Activated CD4-positive, CD25-positive, alpha-beta regulatory T cell treated with anti-CD3 and anti-CD28 coated beads, Interleukin-2, amount 50 U/mL, for 16 hours (primary cell): ENCODE measurements at regions not wholly inside any gene's neighbourhood (a gene's known extent, or its start where the extent isn't known, plus 50 kb on each side); places are given as distances from the start of the nearest gene placed in this dataset.

Source experiments
- DNase-seq: peaks from one replicate; pipeline ENCODE4 v3.0.0-alpha.2; 2020; ENCODE audit warnings: low read depth, low spot score

DNA sequence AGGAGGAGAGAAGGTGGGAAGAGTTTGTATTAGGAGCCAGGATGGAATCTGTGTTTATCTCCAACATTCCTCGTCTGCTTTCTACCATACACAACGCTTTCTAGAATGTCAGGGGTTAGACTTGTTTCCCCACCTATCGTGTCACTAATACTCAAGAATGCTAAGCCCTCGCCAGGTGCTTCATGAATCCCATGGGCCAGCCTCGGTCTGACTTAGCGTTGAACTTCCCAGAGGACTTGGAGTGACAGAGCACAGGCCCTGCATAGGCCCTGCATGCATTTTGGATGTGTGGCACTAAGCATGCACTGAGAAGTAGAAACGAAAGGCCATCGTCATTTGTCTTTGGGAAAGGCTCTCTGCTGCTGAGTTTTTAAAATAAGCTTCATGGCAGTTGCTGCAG, 328.7 kb downstream of the NSG2 start:
- no peak for DNase-seq

DNA sequence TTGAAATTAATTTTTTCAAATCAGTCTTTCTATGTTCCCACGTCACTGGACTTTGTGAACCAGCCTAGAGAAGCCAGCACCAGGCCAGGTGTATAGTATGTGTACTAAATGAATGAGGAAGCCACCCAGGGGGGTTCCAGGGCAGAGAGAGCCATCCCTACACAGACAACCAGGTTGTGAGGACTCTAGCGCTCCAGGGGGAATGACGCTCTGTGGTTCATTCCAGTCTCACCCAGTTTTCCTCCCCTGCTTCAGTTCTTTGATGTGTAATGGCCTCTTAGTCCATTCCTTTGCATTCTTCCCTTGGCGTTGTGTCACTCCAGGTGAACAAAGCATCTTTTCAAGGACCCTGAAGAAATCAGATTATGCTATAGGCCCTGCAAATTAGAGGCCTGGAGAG, 330.6 kb downstream of the NSG2 start:
- no peak for DNase-seq

DNA sequence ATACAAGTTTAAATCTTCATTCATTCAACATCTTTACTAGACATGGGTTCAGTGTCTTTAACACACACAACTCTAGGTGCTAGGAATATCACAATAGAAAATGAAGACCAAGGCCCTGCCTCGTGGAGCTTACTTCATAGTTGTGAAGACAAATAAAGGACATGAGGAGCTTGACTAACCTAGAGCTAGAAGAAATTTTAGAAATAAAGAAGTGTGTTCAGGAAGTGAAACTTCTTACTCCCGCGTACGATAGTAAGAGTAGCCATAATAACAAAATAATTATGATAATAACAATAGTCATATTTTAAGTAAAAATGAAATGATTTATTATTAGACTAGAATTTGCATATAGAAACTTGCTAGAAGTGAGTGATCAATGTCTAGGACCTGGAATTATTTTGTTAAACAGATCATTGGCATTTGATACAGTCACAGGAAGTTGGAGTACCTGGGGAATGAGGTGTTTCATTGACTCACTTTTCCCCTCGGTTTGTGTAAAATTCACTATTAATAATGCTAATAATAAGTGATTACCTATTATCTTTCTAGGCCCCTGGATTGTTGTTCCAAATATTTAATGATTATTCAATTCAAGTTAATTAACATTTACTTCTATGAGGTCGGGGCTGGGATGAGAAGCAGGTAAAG, 331.3 kb downstream of the NSG2 start:
- DNase-seq: no peak

DNA sequence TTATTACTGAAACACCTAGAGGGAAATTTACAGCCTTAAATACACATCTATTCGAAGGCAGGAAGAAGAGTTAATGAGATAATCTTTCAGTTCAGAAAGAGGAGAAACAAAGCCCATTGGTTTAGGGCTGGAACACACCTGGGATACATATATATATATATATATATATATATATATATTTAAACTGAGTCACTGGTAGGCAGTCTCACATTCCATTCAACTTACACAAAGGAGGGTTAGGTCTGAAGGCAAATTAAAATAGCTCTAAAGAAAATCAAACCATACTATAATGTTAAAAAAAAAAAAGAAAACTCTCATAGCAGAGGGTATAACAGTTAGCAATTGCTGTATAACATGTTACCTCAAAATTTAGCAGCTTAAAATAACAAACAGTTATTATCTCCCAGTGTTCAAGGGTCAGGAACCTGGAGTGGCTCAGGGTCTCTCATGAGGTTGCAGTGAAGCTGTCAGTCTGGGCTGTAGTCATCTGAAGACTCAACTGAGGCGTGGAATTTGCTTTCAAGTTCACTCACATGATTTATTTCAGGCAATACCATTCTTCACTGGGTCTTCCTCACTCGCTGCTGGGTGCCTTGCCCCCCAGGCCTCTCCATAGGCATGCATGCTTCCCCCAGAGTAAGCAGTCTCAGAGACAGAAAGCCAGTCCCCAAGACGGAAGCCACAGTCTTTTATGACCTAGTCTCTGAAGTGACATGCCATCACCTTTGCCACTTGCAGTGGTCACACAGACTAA, 332.8 kb downstream of the NSG2 start:
- DNase-seq: no peak

DNA sequence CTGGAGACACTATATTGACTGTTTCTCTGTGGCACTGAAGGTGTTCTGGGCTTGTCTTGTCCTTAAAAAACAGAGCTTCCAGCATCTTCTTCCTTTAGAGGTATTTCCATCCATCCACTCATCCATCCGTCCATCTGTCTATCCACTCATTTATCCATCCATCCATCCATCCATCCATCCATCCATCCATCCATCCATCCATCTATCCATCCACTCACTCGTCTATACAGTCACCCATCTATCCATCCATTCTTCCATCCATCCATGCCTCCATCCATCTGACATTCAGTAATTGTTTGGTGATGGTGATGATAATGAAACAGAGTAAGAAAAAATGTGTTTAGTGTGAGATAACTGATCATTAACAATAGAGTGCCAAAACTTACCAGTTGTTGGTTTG, 334.8 kb downstream of the NSG2 start:
- no peak for DNase-seq

DNA sequence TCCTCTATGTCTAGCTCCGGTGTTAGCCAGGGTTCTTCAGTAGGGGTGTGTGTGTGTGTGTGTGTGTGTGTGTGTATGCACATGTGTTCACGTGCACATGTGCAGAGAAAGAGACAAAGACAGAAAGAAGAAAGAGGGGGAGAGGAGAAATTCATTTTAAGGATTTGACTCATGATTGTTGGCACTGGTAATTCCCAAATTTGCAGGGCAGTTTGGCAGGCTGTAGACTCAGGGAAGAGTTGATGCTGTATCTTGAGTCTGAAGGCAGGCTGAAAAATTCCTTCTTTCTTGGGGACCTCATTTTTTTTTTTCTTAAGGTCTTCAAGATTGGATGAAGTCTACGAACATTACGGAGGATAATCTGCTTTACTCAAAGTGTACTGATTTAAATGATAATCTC, 335.7 kb downstream of the NSG2 start:
- no peak for DNase-seq

DNA sequence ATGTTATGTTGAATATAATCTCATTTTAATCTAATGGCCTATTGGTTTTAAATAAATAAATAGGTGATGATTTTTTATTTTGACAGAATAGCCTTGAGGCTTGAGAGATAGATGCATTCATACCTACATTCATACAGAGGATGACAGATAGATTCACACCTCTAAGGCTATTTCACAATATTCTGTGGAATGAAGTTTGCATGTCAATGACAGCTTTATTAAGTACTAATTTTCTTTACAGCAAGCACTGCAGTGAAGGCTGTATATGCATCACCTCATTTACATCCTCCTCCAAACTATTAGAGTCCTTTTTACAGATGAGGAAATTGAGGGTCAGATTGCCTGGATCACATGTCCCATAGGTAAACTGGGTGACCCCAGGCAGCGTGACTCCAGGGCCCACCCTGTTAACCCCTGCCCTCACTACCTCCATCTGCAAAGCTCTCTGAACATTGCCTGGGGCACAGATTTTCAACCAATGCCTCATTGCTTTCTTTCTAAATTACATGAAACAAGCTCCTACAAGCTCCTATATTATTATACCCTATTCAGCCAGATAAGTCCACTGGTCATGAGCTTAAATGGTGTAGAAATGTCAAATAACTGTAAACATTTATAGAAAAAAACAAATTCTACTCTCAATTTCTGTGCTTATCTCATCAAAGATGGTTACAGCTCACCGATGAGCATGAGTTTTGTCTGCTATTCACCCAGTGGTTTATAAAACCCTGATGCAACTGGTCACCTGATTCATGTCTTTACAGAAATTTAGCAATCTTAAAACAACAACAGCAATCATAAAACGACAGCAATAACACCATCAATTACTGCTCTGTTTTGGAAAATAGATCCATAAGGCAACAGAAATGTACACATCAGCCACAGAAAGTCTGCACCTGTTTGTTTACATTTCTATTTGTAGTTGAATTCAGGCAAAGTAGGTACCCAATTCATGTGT, 338.0 kb downstream of the NSG2 start:
- DNase-seq: no peak

DNA sequence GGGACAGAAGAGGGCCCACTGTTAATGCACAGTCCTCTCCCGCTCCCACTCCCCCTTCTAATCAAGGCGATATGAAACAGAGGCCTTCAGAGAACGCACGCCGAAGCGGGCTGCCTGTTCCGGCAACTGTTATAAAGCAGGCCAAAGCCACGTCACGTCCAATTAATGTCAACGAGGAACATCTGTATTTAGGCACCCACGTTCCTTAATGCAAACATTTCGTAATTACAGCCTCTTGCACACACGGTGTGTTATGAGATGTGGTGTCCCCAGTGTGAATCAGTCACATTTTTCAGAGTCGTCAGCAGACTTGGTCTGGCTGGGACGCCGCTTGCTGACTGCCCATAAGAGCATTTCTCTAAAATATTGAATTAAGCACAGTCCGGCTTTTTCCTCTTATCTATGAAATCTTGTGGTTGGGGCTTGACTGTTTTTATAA, 339.0 kb downstream of the NSG2 start:
- DNase-seq: no peak

DNA sequence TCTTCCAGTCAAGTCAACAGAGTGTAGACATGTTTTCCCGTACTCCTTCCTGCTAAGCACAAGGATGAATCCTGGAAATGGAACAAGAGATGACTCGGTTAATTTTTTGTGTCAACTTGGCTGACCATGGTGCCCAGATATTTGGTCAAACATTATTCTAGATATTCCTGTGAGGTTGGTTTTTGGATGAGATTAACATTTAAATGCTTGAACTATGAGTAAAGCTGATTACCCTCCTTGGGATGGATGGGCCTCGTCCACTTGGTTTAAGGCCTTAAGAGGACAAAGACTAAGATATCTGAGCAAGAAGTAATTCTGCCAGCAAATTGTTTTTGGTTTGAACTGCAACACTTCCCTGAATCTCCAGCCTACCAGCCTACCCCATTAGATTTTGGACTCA, 338.1 kb upstream of the MSX2 start:
- DNase-seq: no peak

DNA sequence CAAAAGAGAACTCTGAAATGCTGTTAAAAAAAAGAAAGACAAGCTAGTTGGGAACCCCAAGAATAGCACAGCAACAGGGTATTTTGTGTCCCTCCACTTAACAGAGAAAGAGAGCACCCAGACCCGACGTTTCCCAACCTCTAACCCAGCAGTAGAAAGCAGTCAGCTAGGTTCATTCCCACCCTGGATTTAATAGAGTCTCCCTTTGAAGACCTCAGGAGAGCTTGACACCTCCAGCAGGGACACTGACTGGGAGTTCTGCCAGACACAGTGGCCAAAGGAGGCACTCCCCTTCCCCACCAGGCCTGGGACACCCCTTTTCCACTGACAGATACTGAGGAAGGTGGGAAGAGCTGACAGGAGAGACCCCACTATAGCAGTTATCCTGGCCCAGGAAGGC, 337.5 kb upstream of the MSX2 start:
- DNase-seq: no peak

DNA sequence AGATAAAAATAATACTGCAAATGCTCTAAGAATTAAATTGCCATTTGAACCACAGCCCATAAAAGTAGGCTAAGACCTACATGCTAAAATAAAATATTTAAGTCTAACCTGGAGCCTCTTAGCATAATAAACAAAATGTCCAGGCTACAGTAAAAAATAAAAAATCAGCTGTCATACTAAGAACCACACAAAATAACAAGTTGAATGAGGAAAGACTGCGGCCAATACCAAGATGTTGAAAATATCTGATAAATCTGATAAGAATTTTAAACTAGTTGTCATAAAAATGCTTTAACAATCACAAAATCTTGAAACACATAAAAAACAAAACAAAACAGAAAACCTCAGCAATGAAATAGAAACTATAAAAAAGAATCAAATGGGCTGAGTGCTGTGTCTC, 336.9 kb upstream of the MSX2 start:
- DNase-seq: no peak

DNA sequence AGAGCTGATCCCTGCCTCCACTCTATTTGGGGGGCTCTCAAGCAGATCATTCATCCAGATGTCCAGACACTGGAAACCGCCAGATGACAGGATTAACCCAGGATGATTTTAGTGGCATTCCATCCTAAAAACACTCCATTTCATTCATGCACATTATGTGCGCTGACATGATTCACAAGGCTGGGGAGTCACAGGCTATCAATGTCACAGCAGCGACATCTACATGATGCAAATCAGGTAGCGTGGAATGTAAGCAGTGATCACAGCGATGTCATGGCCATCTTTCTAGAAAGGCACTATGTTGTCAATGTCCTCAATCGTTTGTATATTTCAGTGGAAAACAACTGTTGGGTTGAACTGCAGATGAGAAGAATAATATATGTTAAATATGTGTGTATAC, 331.5 kb upstream of the MSX2 start:
- DNase-seq: no peak

DNA sequence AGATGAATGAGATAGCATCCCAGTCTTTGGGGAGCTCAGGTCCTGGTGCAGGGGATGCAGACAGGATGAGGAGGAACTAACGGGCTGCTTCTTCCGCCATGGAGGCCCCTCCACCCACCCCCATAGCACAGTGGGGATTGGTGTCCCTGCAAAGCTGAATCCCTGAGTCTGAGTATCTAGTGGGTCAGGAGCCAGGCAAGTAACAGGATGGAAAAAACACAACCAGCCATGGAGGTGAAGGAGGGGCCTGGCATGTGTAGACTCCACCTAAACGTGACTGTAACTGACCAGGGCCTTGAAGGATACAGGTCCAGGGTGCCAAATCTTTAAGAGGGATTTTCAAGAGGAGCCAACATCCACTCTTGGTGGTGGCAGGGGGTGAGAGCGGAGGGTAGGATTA, 327.8 kb upstream of the MSX2 start:
- no peak for DNase-seq

DNA sequence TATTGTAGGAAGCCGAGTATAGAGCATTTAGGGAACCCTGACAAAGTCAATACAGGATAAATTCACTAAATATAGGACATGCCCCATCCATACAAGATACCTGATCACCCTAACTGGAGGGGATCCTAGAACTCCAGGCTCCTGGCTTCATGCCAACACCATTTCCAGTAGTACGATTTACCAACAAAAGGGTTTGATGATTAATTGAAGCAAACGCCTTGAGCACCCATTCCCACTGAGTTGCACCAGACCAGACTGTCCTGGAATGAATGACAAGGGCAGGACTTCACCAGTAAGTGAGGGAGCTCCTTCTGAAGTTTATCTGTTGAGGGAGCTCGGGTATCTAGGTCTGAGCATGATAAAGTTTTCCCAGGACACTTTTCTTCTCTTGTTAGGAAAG, 327.2 kb upstream of the MSX2 start:
- DNase-seq: no peak

DNA sequence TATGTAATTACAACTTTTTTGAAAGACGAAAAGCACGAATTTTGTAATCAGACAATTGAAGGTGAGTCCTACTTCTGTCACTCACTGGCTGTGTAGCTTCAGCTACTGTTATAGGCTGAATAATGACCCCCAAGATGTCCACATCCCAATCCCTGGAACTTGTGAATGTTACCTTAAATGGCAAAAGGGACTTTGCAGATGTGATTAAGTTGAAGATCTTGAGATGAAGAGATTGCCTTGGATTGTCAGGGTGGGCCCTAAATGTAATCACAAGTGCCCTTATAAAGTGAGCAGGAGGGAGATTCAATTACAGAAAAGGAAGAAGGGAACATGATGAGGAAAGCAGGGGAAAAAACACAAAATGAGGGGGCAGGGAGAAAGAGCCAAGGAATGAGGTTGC, 326.2 kb upstream of the MSX2 start:
- no peak for DNase-seq

DNA sequence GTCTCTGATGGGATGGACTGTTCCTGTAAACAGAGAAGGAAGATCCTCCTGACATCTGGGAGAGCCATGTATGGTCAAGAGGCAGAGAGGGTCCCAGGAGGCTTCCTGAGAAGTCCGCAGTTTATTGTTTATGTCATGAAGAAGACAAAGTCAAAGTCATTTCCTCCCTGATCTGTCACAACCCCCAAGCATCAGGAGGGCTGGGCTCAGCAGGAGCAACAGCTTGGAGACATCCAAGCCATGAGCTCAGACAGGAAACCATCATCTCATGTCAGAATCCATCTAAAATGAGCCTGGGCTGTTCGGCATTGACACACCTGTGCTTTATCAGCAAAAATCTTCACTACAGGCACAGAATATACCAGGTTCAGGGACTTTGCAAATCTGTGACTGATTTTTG, 325.0 kb upstream of the MSX2 start:
- DNase-seq: no peak

DNA sequence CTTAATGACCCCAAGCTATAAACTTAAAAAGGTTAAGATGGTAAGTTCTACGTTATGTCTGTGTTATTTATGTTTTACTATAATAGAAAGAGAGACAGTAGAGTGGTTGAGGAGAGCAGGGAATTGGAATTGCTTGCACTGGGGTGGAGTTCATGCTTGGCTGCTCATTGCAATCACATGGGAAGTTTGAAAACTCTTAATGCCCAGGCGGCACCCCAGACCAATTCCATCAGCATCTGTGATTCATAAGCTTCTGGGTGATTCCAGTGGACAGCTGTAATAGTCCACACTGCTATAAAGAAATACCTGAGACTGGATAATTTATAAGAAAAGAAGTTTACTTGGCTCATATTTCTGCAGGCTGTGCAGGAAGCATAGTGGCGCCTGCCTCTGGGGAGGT, 323.9 kb upstream of the MSX2 start:
- no peak for DNase-seq

DNA sequence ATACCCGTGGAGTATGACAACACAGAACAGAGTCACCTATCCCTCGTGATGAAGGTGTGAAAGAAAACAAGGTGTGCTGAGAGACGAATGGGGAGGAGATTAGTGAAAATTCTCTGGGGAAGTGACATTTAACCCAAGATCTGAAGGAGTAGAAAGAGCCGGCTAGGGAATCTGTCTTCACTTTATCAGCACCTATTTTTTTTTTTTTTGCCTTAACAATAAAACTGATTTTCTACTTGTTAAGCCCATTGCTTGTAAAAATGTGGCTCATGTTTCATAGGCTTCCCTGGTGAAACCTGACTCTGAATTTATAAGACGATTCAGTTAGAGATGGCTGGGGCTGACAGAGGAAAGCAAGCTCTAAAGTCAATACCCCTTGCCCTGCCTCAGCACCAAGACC, 322.6 kb upstream of the MSX2 start:
- DNase-seq: no peak

DNA sequence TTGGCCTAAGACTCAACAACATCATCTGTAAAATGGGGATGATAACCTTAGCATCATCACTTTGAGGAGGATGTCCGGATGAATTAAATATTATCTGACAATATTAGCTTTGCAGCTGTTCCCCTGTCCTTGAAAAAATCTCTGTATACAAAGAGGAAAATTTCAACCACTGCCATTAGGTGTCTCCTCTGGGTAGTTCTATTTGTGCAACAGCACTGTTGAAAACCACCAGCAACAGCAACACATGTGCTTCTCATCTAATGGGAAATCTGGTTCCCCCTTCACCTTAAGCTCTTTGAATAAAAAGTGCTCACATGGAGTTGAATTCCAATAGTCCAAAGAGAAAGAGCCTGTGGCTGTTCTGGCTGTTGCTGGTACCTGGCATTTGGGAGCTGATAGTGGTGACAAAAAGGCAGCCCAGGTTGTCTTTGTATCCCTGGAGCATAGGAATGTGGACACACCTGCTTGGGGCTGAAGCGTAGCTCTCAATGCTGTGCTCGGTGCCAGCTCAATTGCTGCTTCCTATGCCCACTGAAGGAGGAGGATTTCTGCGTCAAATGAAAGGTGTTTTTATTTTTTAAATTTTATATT, 322.1 kb upstream of the MSX2 start:
- no peak for DNase-seq

DNA sequence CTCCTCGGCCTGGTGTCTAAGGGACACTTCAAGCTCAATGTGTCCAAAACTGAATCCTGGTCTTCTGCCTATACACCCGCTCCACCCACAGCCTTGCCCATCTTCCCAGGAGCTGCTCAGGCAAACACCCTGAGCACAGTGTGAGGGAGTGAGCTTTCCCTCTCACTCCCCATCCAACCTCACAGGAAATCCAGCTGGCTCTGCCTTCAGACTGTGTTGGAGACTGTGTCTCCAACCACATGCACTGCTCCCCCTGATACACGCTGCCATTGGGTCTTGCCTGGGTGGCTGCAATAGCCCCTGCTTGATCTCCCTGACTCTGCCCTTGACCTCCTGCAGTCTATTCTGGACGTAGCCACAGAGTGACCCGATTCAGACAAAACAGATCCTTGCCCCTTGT, 319.5 kb upstream of the MSX2 start:
- no peak for DNase-seq

DNA sequence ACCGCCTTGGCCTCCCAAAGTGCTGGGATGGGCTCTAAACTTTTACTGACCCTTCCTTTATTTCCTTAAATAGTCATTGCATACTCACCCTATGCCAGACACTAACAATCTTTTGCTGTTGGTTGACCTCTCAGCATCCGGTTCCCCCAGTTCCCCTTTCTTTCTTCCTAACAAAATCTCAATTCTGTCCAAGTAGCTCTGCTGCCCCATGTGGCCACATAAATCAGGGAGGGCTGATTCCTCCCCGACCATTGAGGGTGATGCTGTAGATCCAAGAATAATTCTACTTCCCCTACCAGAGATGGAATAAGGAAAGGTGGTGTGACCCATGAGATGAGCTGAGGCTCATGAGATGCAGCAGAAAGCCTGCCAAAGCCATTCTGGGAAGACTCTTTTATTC, 315.3 kb upstream of the MSX2 start:
- no peak for DNase-seq

DNA sequence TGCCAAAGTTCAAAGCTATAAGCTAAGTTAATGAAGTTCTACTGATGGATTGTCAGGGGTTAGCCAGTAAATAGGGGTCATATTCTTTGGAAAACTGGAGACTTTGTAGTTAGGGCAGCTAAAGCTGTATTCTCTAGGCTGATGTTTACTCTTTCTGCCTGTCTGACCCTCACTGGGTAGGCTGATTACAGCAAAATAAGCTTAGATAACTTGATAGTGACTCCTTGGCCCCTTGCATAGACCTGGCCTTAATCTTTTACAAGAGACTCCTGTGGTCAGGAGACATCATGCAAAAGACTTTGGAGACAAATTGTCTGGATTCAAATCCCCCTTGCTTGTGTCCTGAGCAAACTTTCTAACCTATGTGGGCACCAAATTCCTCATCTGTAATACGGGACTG, 314.4 kb upstream of the MSX2 start:
- no peak for DNase-seq
